ENCODE measurements at regions not wholly inside any gene's neighbourhood (a gene's known extent, or its start where the extent isn't known, plus 50 kb on each side); places are given as distances from the start of the nearest gene placed in this dataset.

- TF ChIP-seq CTCF (IDR thresholded peaks at IDR 0.05; ENCODE audit: poor library complexity, severe bottlenecking): no peak
- ATAC-seq (ENCODE audit: low read depth) (no peak), DNase-seq (ENCODE audit: low spot score) (no peak)
- no peaks in the 10 kb centered on the region for H3K36me3 ChIP-seq (ENCODE audit: low read depth)
- H3K4me3 ChIP-seq (ENCODE audit: severe bottlenecking): no peak overlapping the region
- H3K4me1 ChIP-seq (ENCODE audit: insufficient read depth, poor library complexity, severe bottlenecking): no peaks in the 10 kb centered on the region
- H3K27ac ChIP-seq (ENCODE audit: poor library complexity, severe bottlenecking): no peak overlapping the region
- H3K9me3 ChIP-seq (ENCODE audit: severe bottlenecking): no peaks in the 10 kb centered on the region
- H3K27me3 ChIP-seq (ENCODE audit: insufficient read depth, poor library complexity, severe bottlenecking): no peaks in the 10 kb centered on the region
Observed at GRCh38 chr6:14537030-14537429, 419.5 kb downstream of the CD83 start.

GRCh38 chr6:14540276-14540675, 422.7 kb downstream of the CD83 start:
- DNase-seq (ENCODE audit: low spot score) (no peak), ATAC-seq (ENCODE audit: low read depth) (no peak)
- Histone ChIP-seq H3K4me3 (ENCODE audit: severe bottlenecking) (no peak overlapping the region), H3K9me3 (ENCODE audit: severe bottlenecking) (no peaks in the 10 kb centered on the region), H3K27me3 (ENCODE audit: insufficient read depth, poor library complexity, severe bottlenecking) (no peaks in the 10 kb centered on the region), H3K36me3 (ENCODE audit: low read depth) (no peaks in the 10 kb centered on the region), H3K27ac (ENCODE audit: poor library complexity, severe bottlenecking) (no peak overlapping the region), H3K4me1 (ENCODE audit: insufficient read depth, poor library complexity, severe bottlenecking) (no peaks in the 10 kb centered on the region)
- no peak for TF ChIP-seq CTCF (IDR thresholded peaks at IDR 0.05; ENCODE audit: poor library complexity, severe bottlenecking)

- no peak for TF ChIP-seq CTCF (IDR thresholded peaks at IDR 0.05; ENCODE audit: poor library complexity, severe bottlenecking)
- no peak overlapping the region for H3K4me3 ChIP-seq (ENCODE audit: severe bottlenecking)
- H3K27me3 ChIP-seq (ENCODE audit: insufficient read depth, poor library complexity, severe bottlenecking): no peaks in the 10 kb centered on the region
- H3K9me3 ChIP-seq (ENCODE audit: severe bottlenecking): no peaks in the 10 kb centered on the region
- no peaks in the 10 kb centered on the region for H3K36me3 ChIP-seq (ENCODE audit: low read depth)
- no peaks in the 10 kb centered on the region for H3K4me1 ChIP-seq (ENCODE audit: insufficient read depth, poor library complexity, severe bottlenecking)
- DNase-seq (ENCODE audit: low spot score): no peak
- H3K27ac ChIP-seq (ENCODE audit: poor library complexity, severe bottlenecking): no peak overlapping the region
- no peak for ATAC-seq (ENCODE audit: low read depth)
Observed at GRCh38 chr6:14540810-14541540, 423.4 kb downstream of the CD83 start.

GRCh38 chr6:14542670-14543366, 425.2 kb downstream of the CD83 start:
- Histone ChIP-seq H3K36me3 (ENCODE audit: low read depth) (no peaks in the 10 kb centered on the region), H3K4me3 (ENCODE audit: severe bottlenecking) (no peak overlapping the region), H3K27ac (ENCODE audit: poor library complexity, severe bottlenecking) (no peak overlapping the region), H3K27me3 (ENCODE audit: insufficient read depth, poor library complexity, severe bottlenecking) (no peaks in the 10 kb centered on the region), H3K4me1 (ENCODE audit: insufficient read depth, poor library complexity, severe bottlenecking) (no peaks in the 10 kb centered on the region), H3K9me3 (ENCODE audit: severe bottlenecking) (no peaks in the 10 kb centered on the region)
- DNase-seq (ENCODE audit: low spot score): no peak
- TF ChIP-seq CTCF (IDR thresholded peaks at IDR 0.05; ENCODE audit: poor library complexity, severe bottlenecking): no peak
- peak; percentile 72 for ATAC-seq (ENCODE audit: low read depth)
